ENCODE measurements at regions not wholly inside any gene's neighbourhood (a gene's known extent, or its start where the extent isn't known, plus 50 kb on each side); places are given as distances from the start of the nearest gene placed in this dataset.

DNA sequence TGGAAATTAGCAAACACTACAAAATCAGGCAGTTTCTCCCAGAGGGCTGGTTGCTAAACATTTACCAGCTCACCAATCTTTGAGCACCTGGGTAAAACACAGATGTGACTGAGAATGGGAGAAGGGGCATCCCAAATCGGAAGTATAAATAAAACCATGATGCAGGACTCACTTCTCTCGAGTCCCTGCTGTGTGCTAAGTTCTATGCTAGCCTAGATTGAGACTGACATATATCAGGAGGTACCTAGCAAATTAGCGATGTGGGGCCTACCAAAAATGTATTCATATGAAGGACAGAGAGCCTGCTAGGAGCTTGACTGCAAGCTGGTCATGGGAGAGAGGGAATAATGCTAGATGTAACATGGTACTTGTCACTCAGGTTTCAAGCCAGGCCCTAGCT lies 171.9 kb upstream of the PGRMC2 start:
- TF ChIP-seq, protein P1, sequence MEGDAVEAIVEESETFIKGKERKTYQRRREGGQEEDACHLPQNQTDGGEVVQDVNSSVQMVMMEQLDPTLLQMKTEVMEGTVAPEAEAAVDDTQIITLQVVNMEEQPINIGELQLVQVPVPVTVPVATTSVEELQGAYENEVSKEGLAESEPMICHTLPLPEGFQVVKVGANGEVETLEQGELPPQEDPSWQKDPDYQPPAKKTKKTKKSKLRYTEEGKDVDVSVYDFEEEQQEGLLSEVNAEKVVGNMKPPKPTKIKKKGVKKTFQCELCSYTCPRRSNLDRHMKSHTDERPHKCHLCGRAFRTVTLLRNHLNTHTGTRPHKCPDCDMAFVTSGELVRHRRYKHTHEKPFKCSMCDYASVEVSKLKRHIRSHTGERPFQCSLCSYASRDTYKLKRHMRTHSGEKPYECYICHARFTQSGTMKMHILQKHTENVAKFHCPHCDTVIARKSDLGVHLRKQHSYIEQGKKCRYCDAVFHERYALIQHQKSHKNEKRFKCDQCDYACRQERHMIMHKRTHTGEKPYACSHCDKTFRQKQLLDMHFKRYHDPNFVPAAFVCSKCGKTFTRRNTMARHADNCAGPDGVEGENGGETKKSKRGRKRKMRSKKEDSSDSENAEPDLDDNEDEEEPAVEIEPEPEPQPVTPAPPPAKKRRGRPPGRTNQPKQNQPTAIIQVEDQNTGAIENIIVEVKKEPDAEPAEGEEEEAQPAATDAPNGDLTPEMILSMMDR (IDR thresholded peaks at IDR 0.05; ENCODE audit: insufficient read depth, low read length): no peak
- TF ChIP-seq POLR2AphosphoS5 (IDR thresholded peaks at IDR 0.05; ENCODE audit: low read depth): no peak
- TF ChIP-seq, protein P2, sequence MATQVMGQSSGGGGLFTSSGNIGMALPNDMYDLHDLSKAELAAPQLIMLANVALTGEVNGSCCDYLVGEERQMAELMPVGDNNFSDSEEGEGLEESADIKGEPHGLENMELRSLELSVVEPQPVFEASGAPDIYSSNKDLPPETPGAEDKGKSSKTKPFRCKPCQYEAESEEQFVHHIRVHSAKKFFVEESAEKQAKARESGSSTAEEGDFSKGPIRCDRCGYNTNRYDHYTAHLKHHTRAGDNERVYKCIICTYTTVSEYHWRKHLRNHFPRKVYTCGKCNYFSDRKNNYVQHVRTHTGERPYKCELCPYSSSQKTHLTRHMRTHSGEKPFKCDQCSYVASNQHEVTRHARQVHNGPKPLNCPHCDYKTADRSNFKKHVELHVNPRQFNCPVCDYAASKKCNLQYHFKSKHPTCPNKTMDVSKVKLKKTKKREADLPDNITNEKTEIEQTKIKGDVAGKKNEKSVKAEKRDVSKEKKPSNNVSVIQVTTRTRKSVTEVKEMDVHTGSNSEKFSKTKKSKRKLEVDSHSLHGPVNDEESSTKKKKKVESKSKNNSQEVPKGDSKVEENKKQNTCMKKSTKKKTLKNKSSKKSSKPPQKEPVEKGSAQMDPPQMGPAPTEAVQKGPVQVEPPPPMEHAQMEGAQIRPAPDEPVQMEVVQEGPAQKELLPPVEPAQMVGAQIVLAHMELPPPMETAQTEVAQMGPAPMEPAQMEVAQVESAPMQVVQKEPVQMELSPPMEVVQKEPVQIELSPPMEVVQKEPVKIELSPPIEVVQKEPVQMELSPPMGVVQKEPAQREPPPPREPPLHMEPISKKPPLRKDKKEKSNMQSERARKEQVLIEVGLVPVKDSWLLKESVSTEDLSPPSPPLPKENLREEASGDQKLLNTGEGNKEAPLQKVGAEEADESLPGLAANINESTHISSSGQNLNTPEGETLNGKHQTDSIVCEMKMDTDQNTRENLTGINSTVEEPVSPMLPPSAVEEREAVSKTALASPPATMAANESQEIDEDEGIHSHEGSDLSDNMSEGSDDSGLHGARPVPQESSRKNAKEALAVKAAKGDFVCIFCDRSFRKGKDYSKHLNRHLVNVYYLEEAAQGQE (IDR thresholded peaks at IDR 0.05; ENCODE audit: insufficient replicate concordance, low read depth): no peak
- TF ChIP-seq GABPA (IDR thresholded peaks at IDR 0.05; ENCODE audit: low read depth): no peak
- no peak for TF ChIP-seq SPI1 (IDR thresholded peaks at IDR 0.05; ENCODE audit: borderline replicate concordance, low read depth)
